ENCODE measurements at regions not wholly inside any gene's neighbourhood (a gene's known extent, or its start where the extent isn't known, plus 50 kb on each side); places are given as distances from the start of the nearest gene placed in this dataset.

GRCh38 chr13:70424928-70425327 lies 316.7 kb upstream of the KLHL1 start:
- H3K27ac Mint-ChIP-seq, result no peak overlapping the region
- no peak for ATAC-seq (replicated peaks in 1 of 4)
- no peaks in the 10 kb centered on the region for H3K36me3 Mint-ChIP-seq

GRCh38 chr13:70424428-70424827 lies 316.2 kb upstream of the KLHL1 start:
- H3K4me1 ChIP-seq (ENCODE audit: control insufficient read depth in 1 of 2, extremely low read depth in 1 of 2, insufficient read depth in 2 of 2, low read length in 2 of 2), result no peaks in the 10 kb centered on the region
- no peaks in the 10 kb centered on the region for H3K36me3 ChIP-seq (ENCODE audit: control insufficient read depth in 2 of 2, extremely low read depth in 1 of 2, insufficient read depth in 1 of 2, low read length in 1 of 2)
- WGBS (ENCODE audit: insufficient coverage), result 96% methylated on average over 4 of the region's 7 CpGs
- POLR2A ChIA-PET, result no interaction called here
- Mint-ChIP-seq H3K27ac (no peak overlapping the region), H3K27me3 (no peaks in the 10 kb centered on the region), H3K36me3 (no peaks in the 10 kb centered on the region), H3K4me1 (no peaks in the 10 kb centered on the region), H3K9me3 (peaks cover 0 to 7% (median 7%) of the 10 kb centered on the region in 3 donors), H3K4me3 (no peak overlapping the region)
- H3K27ac ChIP-seq (ENCODE audit: low read length), result no peak overlapping the region
- CTCF ChIA-PET, result no interaction called here
- no peaks in the 10 kb centered on the region for H3K9me3 ChIP-seq
- H3K27me3 ChIP-seq (replicated peaks in 1 of 2; ENCODE audit: control insufficient read depth in 2 of 2, extremely low read depth in 1 of 2, insufficient read depth in 2 of 2, low read length in 1 of 2), result no peaks in the 10 kb centered on the region
- no peak for ATAC-seq (replicated peaks in 1 of 4)
- H3K4me3 ChIP-seq (ENCODE audit: control insufficient read depth in 1 of 2, extremely low read depth in 1 of 2, low read length in 1 of 2), result no peak overlapping the region
- DNase-seq, result no peak

More at GRCh38 chr13:70424928-70425327, 316.7 kb upstream of the KLHL1 start:
- H3K9me3 ChIP-seq, result no peaks in the 10 kb centered on the region
- H3K27me3 ChIP-seq (replicated peaks in 1 of 2; ENCODE audit: control insufficient read depth in 2 of 2, extremely low read depth in 1 of 2, insufficient read depth in 2 of 2, low read length in 1 of 2), result no peaks in the 10 kb centered on the region
- Mint-ChIP-seq H3K4me3 (no peak overlapping the region), H3K4me1 (no peaks in the 10 kb centered on the region), H3K27me3 (no peaks in the 10 kb centered on the region), H3K9me3 (peaks cover 0 to 7% (median 7%) of the 10 kb centered on the region in 3 donors)
- no peak for DNase-seq
- no peaks in the 10 kb centered on the region for H3K4me1 ChIP-seq (ENCODE audit: control insufficient read depth in 1 of 2, extremely low read depth in 1 of 2, insufficient read depth in 2 of 2, low read length in 2 of 2)
- POLR2A ChIA-PET, result no interaction called here
- no peaks in the 10 kb centered on the region for H3K36me3 ChIP-seq (ENCODE audit: control insufficient read depth in 2 of 2, extremely low read depth in 1 of 2, insufficient read depth in 1 of 2, low read length in 1 of 2)
- no peak overlapping the region for H3K4me3 ChIP-seq (ENCODE audit: control insufficient read depth in 1 of 2, extremely low read depth in 1 of 2, low read length in 1 of 2)
- H3K27ac ChIP-seq (ENCODE audit: low read length), result no peak overlapping the region
- CTCF ChIA-PET, result no interaction called here

- no peak overlapping the region for H3K4me3 Mint-ChIP-seq
- no peak for ATAC-seq (replicated peaks in 1 of 4)
- no peaks in the 10 kb centered on the region for H3K4me1 Mint-ChIP-seq
- H3K9me3 Mint-ChIP-seq, result peaks cover 3 to 12% (median 12%) of the 10 kb centered on the region in 3 donors
- Histone ChIP-seq H3K36me3 (ENCODE audit: control insufficient read depth in 2 of 2, extremely low read depth in 1 of 2, insufficient read depth in 1 of 2, low read length in 1 of 2) (no peaks in the 10 kb centered on the region), H3K4me3 (ENCODE audit: control insufficient read depth in 1 of 2, extremely low read depth in 1 of 2, low read length in 1 of 2) (no peak overlapping the region), H3K4me1 (ENCODE audit: control insufficient read depth in 1 of 2, extremely low read depth in 1 of 2, insufficient read depth in 2 of 2, low read length in 2 of 2) (no peaks in the 10 kb centered on the region), H3K27ac (ENCODE audit: low read length) (no peak overlapping the region), H3K9me3 (no peaks in the 10 kb centered on the region), H3K27me3 (replicated peaks in 1 of 2; ENCODE audit: control insufficient read depth in 2 of 2, extremely low read depth in 1 of 2, insufficient read depth in 2 of 2, low read length in 1 of 2) (no peaks in the 10 kb centered on the region)
- CTCF ChIA-PET, result no interaction called here
- no peak overlapping the region for H3K27ac Mint-ChIP-seq
- H3K27me3 Mint-ChIP-seq, result no peaks in the 10 kb centered on the region
- DNase-seq, result no peak
- no peaks in the 10 kb centered on the region for H3K36me3 Mint-ChIP-seq
- POLR2A ChIA-PET, result no interaction called here
These were observed 306.9 kb upstream of the KLHL1 start for GRCh38 chr13:70415136-70415535.

- no peaks in the 10 kb centered on the region for H3K36me3 Mint-ChIP-seq
- WGBS (ENCODE audit: insufficient coverage), result no CpG with 5 or more reads among the region's 1 CpG
- no peaks in the 10 kb centered on the region for H3K4me1 Mint-ChIP-seq
- no peak overlapping the region for H3K27ac Mint-ChIP-seq
- Histone ChIP-seq H3K9me3 (no peaks in the 10 kb centered on the region), H3K27ac (ENCODE audit: low read length) (no peak overlapping the region), H3K4me1 (ENCODE audit: control insufficient read depth in 1 of 2, extremely low read depth in 1 of 2, insufficient read depth in 2 of 2, low read length in 2 of 2) (no peaks in the 10 kb centered on the region), H3K27me3 (replicated peaks in 1 of 2; ENCODE audit: control insufficient read depth in 2 of 2, extremely low read depth in 1 of 2, insufficient read depth in 2 of 2, low read length in 1 of 2) (no peaks in the 10 kb centered on the region), H3K36me3 (ENCODE audit: control insufficient read depth in 2 of 2, extremely low read depth in 1 of 2, insufficient read depth in 1 of 2, low read length in 1 of 2) (no peaks in the 10 kb centered on the region), H3K4me3 (ENCODE audit: control insufficient read depth in 1 of 2, extremely low read depth in 1 of 2, low read length in 1 of 2) (no peak overlapping the region)
- ChIA-PET CTCF (no interaction called here), POLR2A (no interaction called here)
- H3K9me3 Mint-ChIP-seq, result peaks cover 4 to 12% (median 5%) of the 10 kb centered on the region in 3 donors
- no peaks in the 10 kb centered on the region for H3K27me3 Mint-ChIP-seq
- H3K4me3 Mint-ChIP-seq, result no peak overlapping the region
- ATAC-seq (replicated peaks in 1 of 4) (no peak), DNase-seq (no peak)
These were observed 300.6 kb upstream of the KLHL1 start for GRCh38 chr13:70408865-70409264.

GRCh38 chr13:70407486-70407885 lies 299.2 kb upstream of the KLHL1 start:
- Mint-ChIP-seq H3K27me3 (no peaks in the 10 kb centered on the region), H3K4me3 (no peak overlapping the region), H3K9me3 (peaks cover 2 to 8% (median 4%) of the 10 kb centered on the region in 3 donors), H3K27ac (no peak overlapping the region), H3K36me3 (no peaks in the 10 kb centered on the region), H3K4me1 (no peaks in the 10 kb centered on the region)
- H3K36me3 ChIP-seq (ENCODE audit: control insufficient read depth in 2 of 2, extremely low read depth in 1 of 2, insufficient read depth in 1 of 2, low read length in 1 of 2), result no peaks in the 10 kb centered on the region
- H3K4me1 ChIP-seq (ENCODE audit: control insufficient read depth in 1 of 2, extremely low read depth in 1 of 2, insufficient read depth in 2 of 2, low read length in 2 of 2), result no peaks in the 10 kb centered on the region
- POLR2A ChIA-PET, result no interaction called here
- DNase-seq (no peak), ATAC-seq (replicated peaks in 1 of 4) (no peak)
- no peaks in the 10 kb centered on the region for H3K9me3 ChIP-seq
- no CpG with 5 or more reads among the region's 1 CpG for WGBS (ENCODE audit: insufficient coverage)
- no peak overlapping the region for H3K27ac ChIP-seq (ENCODE audit: low read length)
- no peaks in the 10 kb centered on the region for H3K27me3 ChIP-seq (replicated peaks in 1 of 2; ENCODE audit: control insufficient read depth in 2 of 2, extremely low read depth in 1 of 2, insufficient read depth in 2 of 2, low read length in 1 of 2)
- CTCF ChIA-PET, result no interaction called here
- no peak overlapping the region for H3K4me3 ChIP-seq (ENCODE audit: control insufficient read depth in 1 of 2, extremely low read depth in 1 of 2, low read length in 1 of 2)

GRCh38 chr13:70405266-70405665 lies 297.0 kb upstream of the KLHL1 start:
- peaks cover under 1 to 8% (median 2%) of the 10 kb centered on the region in 3 donors for H3K9me3 Mint-ChIP-seq
- no peak overlapping the region for H3K27ac Mint-ChIP-seq
- H3K27me3 Mint-ChIP-seq, result no peaks in the 10 kb centered on the region
- Histone ChIP-seq H3K4me3 (ENCODE audit: control insufficient read depth in 1 of 2, extremely low read depth in 1 of 2, low read length in 1 of 2) (no peak overlapping the region), H3K4me1 (ENCODE audit: control insufficient read depth in 1 of 2, extremely low read depth in 1 of 2, insufficient read depth in 2 of 2, low read length in 2 of 2) (no peaks in the 10 kb centered on the region), H3K9me3 (no peaks in the 10 kb centered on the region), H3K27ac (ENCODE audit: low read length) (no peak overlapping the region), H3K36me3 (ENCODE audit: control insufficient read depth in 2 of 2, extremely low read depth in 1 of 2, insufficient read depth in 1 of 2, low read length in 1 of 2) (no peaks in the 10 kb centered on the region), H3K27me3 (replicated peaks in 1 of 2; ENCODE audit: control insufficient read depth in 2 of 2, extremely low read depth in 1 of 2, insufficient read depth in 2 of 2, low read length in 1 of 2) (no peaks in the 10 kb centered on the region)
- ATAC-seq (replicated peaks in 1 of 4) (no peak), DNase-seq (no peak)
- no peaks in the 10 kb centered on the region for H3K4me1 Mint-ChIP-seq
- no peaks in the 10 kb centered on the region for H3K36me3 Mint-ChIP-seq
- no peak overlapping the region for H3K4me3 Mint-ChIP-seq
- WGBS (ENCODE audit: insufficient coverage), result 93% methylated on average over 3 of the region's 4 CpGs
- CTCF ChIA-PET, result no interaction called here
- POLR2A ChIA-PET, result no interaction called here

- no peaks in the 10 kb centered on the region for H3K27me3 ChIP-seq (replicated peaks in 1 of 2; ENCODE audit: control insufficient read depth in 2 of 2, extremely low read depth in 1 of 2, insufficient read depth in 2 of 2, low read length in 1 of 2)
- no peaks in the 10 kb centered on the region for H3K27me3 Mint-ChIP-seq
- H3K9me3 Mint-ChIP-seq, result peaks cover 3 to 17% (median 9%) of the 10 kb centered on the region in 3 donors
- H3K4me1 Mint-ChIP-seq, result no peaks in the 10 kb centered on the region
- DNase-seq, result no peak
- CTCF ChIA-PET, result no interaction called here
- POLR2A ChIA-PET, result no interaction called here
- no peak overlapping the region for H3K27ac Mint-ChIP-seq
- H3K4me1 ChIP-seq (ENCODE audit: control insufficient read depth in 1 of 2, extremely low read depth in 1 of 2, insufficient read depth in 2 of 2, low read length in 2 of 2), result no peaks in the 10 kb centered on the region
- H3K4me3 Mint-ChIP-seq, result no peak overlapping the region
- no peak overlapping the region for H3K27ac ChIP-seq (ENCODE audit: low read length)
- no peak overlapping the region for H3K4me3 ChIP-seq (ENCODE audit: control insufficient read depth in 1 of 2, extremely low read depth in 1 of 2, low read length in 1 of 2)
- no peaks in the 10 kb centered on the region for H3K36me3 ChIP-seq (ENCODE audit: control insufficient read depth in 2 of 2, extremely low read depth in 1 of 2, insufficient read depth in 1 of 2, low read length in 1 of 2)
- H3K36me3 Mint-ChIP-seq, result no peaks in the 10 kb centered on the region
- no peak for ATAC-seq (replicated peaks in 1 of 4)
- H3K9me3 ChIP-seq, result no peaks in the 10 kb centered on the region
These were observed 285.8 kb upstream of the KLHL1 start for GRCh38 chr13:70394031-70394548.
